ENCODE measurements at regions not wholly inside any gene's neighbourhood (a gene's known extent, or its start where the extent isn't known, plus 50 kb on each side); places are given as distances from the start of the nearest gene placed in this dataset.

GRCh38 chr1:55541296-55541695 lies 326.1 kb upstream of the USP24 start:
- H3K4me3 ChIP-seq (ENCODE audit: low read length in 2 of 2), result no peak overlapping the region
- H2BK120ac ChIP-seq (ENCODE audit: low read depth, low read length), result no peak overlapping the region
- no peaks in the 10 kb centered on the region for H3K4me1 ChIP-seq (ENCODE audit: control insufficient read depth in 2 of 2, insufficient read depth in 1 of 2, low read depth in 1 of 2, low read length in 2 of 2)
- H3K18ac ChIP-seq (ENCODE audit: low read length), result no peak overlapping the region
- no peak overlapping the region for H3K4ac ChIP-seq (ENCODE audit: low read length)
- H2BK5ac ChIP-seq (ENCODE audit: low read length), result no peak overlapping the region
- no peak overlapping the region for H3K14ac ChIP-seq (ENCODE audit: low read length)
- H2BK12ac ChIP-seq (ENCODE audit: low read length), result no peak overlapping the region
- no peaks in the 10 kb centered on the region for H3K79me1 ChIP-seq (ENCODE audit: low read depth, low read length)
- no CpG with 5 or more reads among the region's 1 CpG for WGBS, 2 donors (ENCODE audit: extremely low coverage in 2 of 2, insufficient read length in 2 of 2, insufficient replicate concordance in 1 of 2)
- H3K9ac ChIP-seq (ENCODE audit: low read depth, low read length, poor library complexity), result no peak overlapping the region
- H2BK15ac ChIP-seq (ENCODE audit: low read length), result no peak overlapping the region
- no peaks in the 10 kb centered on the region for H3K9me3 ChIP-seq (replicated peaks in 1 of 2; ENCODE audit: control insufficient read depth in 2 of 2, insufficient read depth in 1 of 2, low read depth in 1 of 2, low read length in 2 of 2)
- H3K27ac ChIP-seq (replicated peaks; ENCODE audit: low read length), result no peak overlapping the region
- H2AFZ ChIP-seq (ENCODE audit: low read length), result no peak overlapping the region
- no peak overlapping the region for H2AK5ac ChIP-seq (ENCODE audit: low read depth, low read length)
- no peaks in the 10 kb centered on the region for H3K36me3 ChIP-seq (replicated peaks in 1 of 2; ENCODE audit: control insufficient read depth in 2 of 2, insufficient read depth in 2 of 2, low read length in 2 of 2)
- H3K4me2 ChIP-seq (ENCODE audit: insufficient read depth, low read length, poor library complexity, severe bottlenecking), result no peak overlapping the region
- no peak overlapping the region for H3K23ac ChIP-seq (ENCODE audit: low read depth, low read length, poor library complexity)
- H4K8ac ChIP-seq (ENCODE audit: low read depth, low read length), result no peak overlapping the region
- no peaks in the 10 kb centered on the region for H3K27me3 ChIP-seq (ENCODE audit: control insufficient read depth in 3 of 3, insufficient read depth in 3 of 3, low read depth in 1 of 3, low read length in 3 of 3)
- H4K91ac ChIP-seq (ENCODE audit: low read depth, low read length, poor library complexity), result no peak overlapping the region
- no peak for DNase-seq (ENCODE audit: low spot score)

GRCh38 chr1:55539652-55540512 lies 324.7 kb upstream of the USP24 start:
- no peak overlapping the region for H2AFZ ChIP-seq (ENCODE audit: low read length)
- H3K4me1 ChIP-seq (ENCODE audit: control insufficient read depth in 2 of 2, insufficient read depth in 1 of 2, low read depth in 1 of 2, low read length in 2 of 2), result no peaks in the 10 kb centered on the region
- H2BK12ac ChIP-seq (ENCODE audit: low read length), result no peak overlapping the region
- H2BK120ac ChIP-seq (ENCODE audit: low read depth, low read length), result no peak overlapping the region
- no peak overlapping the region for H2BK15ac ChIP-seq (ENCODE audit: low read length)
- no peaks in the 10 kb centered on the region for H3K9me3 ChIP-seq (replicated peaks in 1 of 2; ENCODE audit: control insufficient read depth in 2 of 2, insufficient read depth in 1 of 2, low read depth in 1 of 2, low read length in 2 of 2)
- H2BK5ac ChIP-seq (ENCODE audit: low read length), result no peak overlapping the region
- H2AK5ac ChIP-seq (ENCODE audit: low read depth, low read length), result no peak overlapping the region
- no peak for DNase-seq (ENCODE audit: low spot score)
- no peaks in the 10 kb centered on the region for H3K27me3 ChIP-seq (ENCODE audit: control insufficient read depth in 3 of 3, insufficient read depth in 3 of 3, low read depth in 1 of 3, low read length in 3 of 3)
- H4K91ac ChIP-seq (ENCODE audit: low read depth, low read length, poor library complexity), result no peak overlapping the region
- no CpG with 5 or more reads among the region's 5 CpGs for WGBS, 2 donors (ENCODE audit: extremely low coverage in 2 of 2, insufficient read length in 2 of 2, insufficient replicate concordance in 1 of 2)
- H3K4me2 ChIP-seq (ENCODE audit: insufficient read depth, low read length, poor library complexity, severe bottlenecking), result no peak overlapping the region
- H3K79me1 ChIP-seq (ENCODE audit: low read depth, low read length), result no peaks in the 10 kb centered on the region
- H3K4ac ChIP-seq (ENCODE audit: low read length), result no peak overlapping the region
- no peaks in the 10 kb centered on the region for H3K36me3 ChIP-seq (replicated peaks in 1 of 2; ENCODE audit: control insufficient read depth in 2 of 2, insufficient read depth in 2 of 2, low read length in 2 of 2)
- H4K8ac ChIP-seq (ENCODE audit: low read depth, low read length), result no peak overlapping the region
- no peak overlapping the region for H3K9ac ChIP-seq (ENCODE audit: low read depth, low read length, poor library complexity)
- H3K18ac ChIP-seq (ENCODE audit: low read length), result no peak overlapping the region
- H3K4me3 ChIP-seq (ENCODE audit: low read length in 2 of 2), result no peak overlapping the region
- H3K14ac ChIP-seq (ENCODE audit: low read length), result no peak overlapping the region
- H3K27ac ChIP-seq (replicated peaks; ENCODE audit: low read length), result no peak overlapping the region
- H3K23ac ChIP-seq (ENCODE audit: low read depth, low read length, poor library complexity), result no peak overlapping the region

GRCh38 chr1:55538428-55538827 lies 323.3 kb upstream of the USP24 start:
- H2BK12ac ChIP-seq (ENCODE audit: low read length), result no peak overlapping the region
- H3K18ac ChIP-seq (ENCODE audit: low read length), result no peak overlapping the region
- no peaks in the 10 kb centered on the region for H3K9me3 ChIP-seq (replicated peaks in 1 of 2; ENCODE audit: control insufficient read depth in 2 of 2, insufficient read depth in 1 of 2, low read depth in 1 of 2, low read length in 2 of 2)
- H3K4ac ChIP-seq (ENCODE audit: low read length), result no peak overlapping the region
- no peak overlapping the region for H3K4me2 ChIP-seq (ENCODE audit: insufficient read depth, low read length, poor library complexity, severe bottlenecking)
- no CpG with 5 or more reads among the region's 2 CpGs for WGBS, 2 donors (ENCODE audit: extremely low coverage in 2 of 2, insufficient read length in 2 of 2, insufficient replicate concordance in 1 of 2)
- H2BK120ac ChIP-seq (ENCODE audit: low read depth, low read length), result no peak overlapping the region
- H4K91ac ChIP-seq (ENCODE audit: low read depth, low read length, poor library complexity), result no peak overlapping the region
- no peak overlapping the region for H3K27ac ChIP-seq (replicated peaks; ENCODE audit: low read length)
- no peaks in the 10 kb centered on the region for H3K27me3 ChIP-seq (ENCODE audit: control insufficient read depth in 3 of 3, insufficient read depth in 3 of 3, low read depth in 1 of 3, low read length in 3 of 3)
- DNase-seq (ENCODE audit: low spot score), result no peak
- H3K4me1 ChIP-seq (ENCODE audit: control insufficient read depth in 2 of 2, insufficient read depth in 1 of 2, low read depth in 1 of 2, low read length in 2 of 2), result no peaks in the 10 kb centered on the region
- H2AFZ ChIP-seq (ENCODE audit: low read length), result no peak overlapping the region
- H3K4me3 ChIP-seq (ENCODE audit: low read length in 2 of 2), result no peak overlapping the region
- no peak overlapping the region for H2BK15ac ChIP-seq (ENCODE audit: low read length)
- no peaks in the 10 kb centered on the region for H3K36me3 ChIP-seq (replicated peaks in 1 of 2; ENCODE audit: control insufficient read depth in 2 of 2, insufficient read depth in 2 of 2, low read length in 2 of 2)
- H3K79me1 ChIP-seq (ENCODE audit: low read depth, low read length), result no peaks in the 10 kb centered on the region
- no peak overlapping the region for H2BK5ac ChIP-seq (ENCODE audit: low read length)
- no peak overlapping the region for H2AK5ac ChIP-seq (ENCODE audit: low read depth, low read length)
- no peak overlapping the region for H3K14ac ChIP-seq (ENCODE audit: low read length)
- H4K8ac ChIP-seq (ENCODE audit: low read depth, low read length), result no peak overlapping the region
- H3K9ac ChIP-seq (ENCODE audit: low read depth, low read length, poor library complexity), result no peak overlapping the region
- H3K23ac ChIP-seq (ENCODE audit: low read depth, low read length, poor library complexity), result no peak overlapping the region

GRCh38 chr1:55536545-55536865 lies 321.3 kb upstream of the USP24 start:
- Histone ChIP-seq H3K27me3 (ENCODE audit: control insufficient read depth in 3 of 3, insufficient read depth in 3 of 3, low read depth in 1 of 3, low read length in 3 of 3) (no peaks in the 10 kb centered on the region), H2BK12ac (ENCODE audit: low read length) (no peak overlapping the region), H2AK5ac (ENCODE audit: low read depth, low read length) (no peak overlapping the region), H2AFZ (ENCODE audit: low read length) (no peak overlapping the region), H3K27ac (replicated peaks; ENCODE audit: low read length) (no peak overlapping the region), H2BK15ac (ENCODE audit: low read length) (no peak overlapping the region), H3K23ac (ENCODE audit: low read depth, low read length, poor library complexity) (no peak overlapping the region), H3K4ac (ENCODE audit: low read length) (no peak overlapping the region), H3K79me1 (ENCODE audit: low read depth, low read length) (no peaks in the 10 kb centered on the region), H4K8ac (ENCODE audit: low read depth, low read length) (no peak overlapping the region), H2BK5ac (ENCODE audit: low read length) (no peak overlapping the region), H3K36me3 (replicated peaks in 1 of 2; ENCODE audit: control insufficient read depth in 2 of 2, insufficient read depth in 2 of 2, low read length in 2 of 2) (no peaks in the 10 kb centered on the region), H3K4me2 (ENCODE audit: insufficient read depth, low read length, poor library complexity, severe bottlenecking) (no peak overlapping the region), H3K14ac (ENCODE audit: low read length) (no peak overlapping the region), H3K9ac (ENCODE audit: low read depth, low read length, poor library complexity) (no peak overlapping the region), H3K9me3 (replicated peaks in 1 of 2; ENCODE audit: control insufficient read depth in 2 of 2, insufficient read depth in 1 of 2, low read depth in 1 of 2, low read length in 2 of 2) (no peaks in the 10 kb centered on the region), H3K4me1 (ENCODE audit: control insufficient read depth in 2 of 2, insufficient read depth in 1 of 2, low read depth in 1 of 2, low read length in 2 of 2) (no peaks in the 10 kb centered on the region), H3K18ac (ENCODE audit: low read length) (no peak overlapping the region), H2BK120ac (ENCODE audit: low read depth, low read length) (no peak overlapping the region), H4K91ac (ENCODE audit: low read depth, low read length, poor library complexity) (no peak overlapping the region), H3K4me3 (ENCODE audit: low read length in 2 of 2) (no peak overlapping the region)
- no CpG with 5 or more reads among the region's 2 CpGs for WGBS, 2 donors (ENCODE audit: extremely low coverage in 2 of 2, insufficient read length in 2 of 2, insufficient replicate concordance in 1 of 2)
- no peak for DNase-seq (ENCODE audit: low spot score)

All from neuronal stem cell (in vitro differentiated cells).